Neural cell (in vitro differentiated cells): ENCODE measurements at regions not wholly inside any gene's neighbourhood (a gene's known extent, or its start where the extent isn't known, plus 50 kb on each side); places are given as distances from the start of the nearest gene placed in this dataset.

Source experiments
- CTCF ChIP-seq: fragments of 450-650 bp; IDR thresholded peaks from 2 replicates; pipeline ENCODE4 v1.5.1; 2014; ENCODE audit warnings: antibody characterized with exemption, mild to moderate bottlenecking, moderate library complexity; ENCODE audit not compliant: poor library complexity, severe bottlenecking
- EP300 ChIP-seq: fragments of 450-650 bp; conservative IDR thresholded peaks from 2 replicates; pipeline ENCODE4 v1.6.1; 2014; ENCODE audit warnings: antibody characterized with exemption, mild to moderate bottlenecking, moderate library complexity; ENCODE audit not compliant: poor library complexity, severe bottlenecking
- EZH2 ChIP-seq: fragments of 200-600, 300-800 bp; shearing (Covaris generic), sonication (generic); IDR thresholded peaks from 2 replicates; pipeline ENCODE4 v1.6.1; 2014; ENCODE audit warnings: antibody characterized with exemption, low read length, borderline replicate concordance, mild to moderate bottlenecking; ENCODE audit not compliant: insufficient read depth, poor library complexity, severe bottlenecking
- MXI1 ChIP-seq: fragments of 450-650 bp; conservative IDR thresholded peaks from 2 replicates; pipeline ENCODE4 v1.6.1; 2014; ENCODE audit warnings: antibody characterized with exemption, mild to moderate bottlenecking; ENCODE audit not compliant: poor library complexity, severe bottlenecking
- POLR2AphosphoS5 ChIP-seq: IDR thresholded peaks from 2 replicates; pipeline ENCODE4 v1.6.1; 2012
- RAD21 ChIP-seq: fragments of 450-650 bp; conservative IDR thresholded peaks from 2 replicates; pipeline ENCODE4 v1.6.1; 2014; ENCODE audit warnings: antibody characterized with exemption, mild to moderate bottlenecking, moderate library complexity
- SMC3 ChIP-seq: fragments of 450-650 bp; conservative IDR thresholded peaks from 2 replicates; pipeline ENCODE4 v1.6.1; 2014; ENCODE audit warnings: antibody characterized with exemption, mild to moderate bottlenecking, moderate library complexity; ENCODE audit not compliant: poor library complexity
- TAF1 ChIP-seq: IDR thresholded peaks from 2 replicates; pipeline ENCODE4 v1.6.1; 2012; ENCODE audit warnings: low read depth
- TF ChIP-seq, protein P1 (sequence below): IDR thresholded peaks from 2 replicates; pipeline ENCODE4 v1.6.1; 2012; ENCODE audit warnings: borderline replicate concordance

GRCh38 chr11:98227278-98227677, 793.5 kb upstream of the CNTN5 start:
- TF ChIP-seq CTCF (no peak), MXI1 (no peak), SMC3 (no peak), EZH2 (no peak), RAD21 (no peak), EP300 (no peak), POLR2AphosphoS5 (no peak), TAF1 (no peak)
- TF ChIP-seq, protein P1, sequence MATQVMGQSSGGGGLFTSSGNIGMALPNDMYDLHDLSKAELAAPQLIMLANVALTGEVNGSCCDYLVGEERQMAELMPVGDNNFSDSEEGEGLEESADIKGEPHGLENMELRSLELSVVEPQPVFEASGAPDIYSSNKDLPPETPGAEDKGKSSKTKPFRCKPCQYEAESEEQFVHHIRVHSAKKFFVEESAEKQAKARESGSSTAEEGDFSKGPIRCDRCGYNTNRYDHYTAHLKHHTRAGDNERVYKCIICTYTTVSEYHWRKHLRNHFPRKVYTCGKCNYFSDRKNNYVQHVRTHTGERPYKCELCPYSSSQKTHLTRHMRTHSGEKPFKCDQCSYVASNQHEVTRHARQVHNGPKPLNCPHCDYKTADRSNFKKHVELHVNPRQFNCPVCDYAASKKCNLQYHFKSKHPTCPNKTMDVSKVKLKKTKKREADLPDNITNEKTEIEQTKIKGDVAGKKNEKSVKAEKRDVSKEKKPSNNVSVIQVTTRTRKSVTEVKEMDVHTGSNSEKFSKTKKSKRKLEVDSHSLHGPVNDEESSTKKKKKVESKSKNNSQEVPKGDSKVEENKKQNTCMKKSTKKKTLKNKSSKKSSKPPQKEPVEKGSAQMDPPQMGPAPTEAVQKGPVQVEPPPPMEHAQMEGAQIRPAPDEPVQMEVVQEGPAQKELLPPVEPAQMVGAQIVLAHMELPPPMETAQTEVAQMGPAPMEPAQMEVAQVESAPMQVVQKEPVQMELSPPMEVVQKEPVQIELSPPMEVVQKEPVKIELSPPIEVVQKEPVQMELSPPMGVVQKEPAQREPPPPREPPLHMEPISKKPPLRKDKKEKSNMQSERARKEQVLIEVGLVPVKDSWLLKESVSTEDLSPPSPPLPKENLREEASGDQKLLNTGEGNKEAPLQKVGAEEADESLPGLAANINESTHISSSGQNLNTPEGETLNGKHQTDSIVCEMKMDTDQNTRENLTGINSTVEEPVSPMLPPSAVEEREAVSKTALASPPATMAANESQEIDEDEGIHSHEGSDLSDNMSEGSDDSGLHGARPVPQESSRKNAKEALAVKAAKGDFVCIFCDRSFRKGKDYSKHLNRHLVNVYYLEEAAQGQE: no peak
